Mammary epithelial cell (primary cell): ENCODE measurements at regions not wholly inside any gene's neighbourhood (a gene's known extent, or its start where the extent isn't known, plus 50 kb on each side); places are given as distances from the start of the nearest gene placed in this dataset.

Source experiments
- CTCF ChIP-seq, 2 donors: IDR thresholded peaks in 1 of 2; conservative IDR thresholded peaks in 1 of 2; 2 replicates each; pipeline ENCODE4 v1.5.1; 2011 to 2012; ENCODE audit warnings: inconsistent platforms in 2 of 2, low read length in 2 of 2, mild to moderate bottlenecking in 2 of 2, control low read depth in 1 of 2, low read depth in 1 of 2; ENCODE audit not compliant: insufficient read depth in 1 of 2; ENCODE audit errors: extremely low read depth in 1 of 2
- EZH2 ChIP-seq: IDR thresholded peaks from 2 replicates; pipeline ENCODE4 v1.6.1; 2012; ENCODE audit warnings: low read length, inconsistent platforms, borderline replicate concordance

GRCh38 chr10:6889718-6890117, 309.6 kb upstream of the PRKCQ start:
- TF ChIP-seq CTCF (conservative IDR thresholded peaks at IDR 0.05 in 1 of 2, IDR thresholded peaks at IDR 0.05 in 1 of 2; ENCODE audit: extremely low read depth in 1 of 2, insufficient read depth in 1 of 2, low read depth in 1 of 2, low read length in 2 of 2), result no peak
- TF ChIP-seq EZH2, result no peak
